OCI-LY7 (cell line): ENCODE measurements at regions not wholly inside any gene's neighbourhood (a gene's known extent, or its start where the extent isn't known, plus 50 kb on each side); places are given as distances from the start of the nearest gene placed in this dataset.
"Not testable (repeated sequence)": the region's sequence is repeated elsewhere in the genome, so short reads cannot be mapped to it uniquely, and the experiment has no call there.

Experiments used
- BruUV-seq: library from RNA; stranded (reverse); fragments of 400-500 nt; replicated peaks from 2 replicates; lab custom pipeline; 2021; lab: Mats Ljungman, UMichigan
- CTCF ChIA-PET: fragments of 300-600 bp; sonication (Branson Sonifier 250); formaldehyde crosslinking; loops from one replicate; lab custom pipeline; 2022; ENCODE audit warnings: antibody characterized with exemption; ENCODE audit not compliant: unreplicated experiment; lab: Charles Lee
- POLR2A ChIA-PET: fragments of 300-600 bp; sonication (Branson Sonifier 250); formaldehyde crosslinking; loops from one replicate; lab custom pipeline; 2022; ENCODE audit warnings: antibody characterized with exemption; lab: Charles Lee
- DNase-seq: peaks from one replicate; pipeline ENCODE4 v3.0.0-alpha.2; 2015; ENCODE audit warnings: low spot score
- H2AFZ ChIP-seq: fragments of 200-600 bp; sonication (generic), shearing (Covaris generic); 2 replicates; pipeline ENCODE4 v1.6.1; 2014; ENCODE audit warnings: mild to moderate bottlenecking, antibody characterized with exemption, low read length, moderate library complexity
- H3K27ac ChIP-seq: fragments of 200-600 bp; sonication (generic); 2 replicates; pipeline ENCODE4 v1.5.1; 2014; ENCODE audit warnings: mixed run types, low read depth, mild to moderate bottlenecking, moderate library complexity, low read length, inconsistent platforms; ENCODE audit not compliant: poor library complexity, severe bottlenecking
- H3K36me3 ChIP-seq: fragments of 200-600 bp; sonication (generic); 2 replicates; pipeline ENCODE4 v1.6.1; 2014; ENCODE audit warnings: mild to moderate bottlenecking, antibody characterized with exemption, low read length, moderate library complexity, mixed read lengths; ENCODE audit not compliant: insufficient read depth
- H3K4me1 ChIP-seq: fragments of 200-600 bp; sonication (generic); 2 replicates; pipeline ENCODE4 v1.5.1; 2014; ENCODE audit warnings: mild to moderate bottlenecking, low read length; ENCODE audit not compliant: insufficient read depth, poor library complexity, severe bottlenecking
- H3K4me2 ChIP-seq: fragments of 200-600 bp; sonication (generic); 2 replicates; pipeline ENCODE4 v1.6.1; 2014; ENCODE audit warnings: mild to moderate bottlenecking, low read length
- H3K4me3 ChIP-seq: fragments of 200-600 bp; sonication (generic); 2 replicates; pipeline ENCODE4 v1.5.1; 2014; ENCODE audit warnings: mild to moderate bottlenecking, low read depth, low read length; ENCODE audit not compliant: poor library complexity, severe bottlenecking
- H3K79me2 ChIP-seq: fragments of 200-600 bp; sonication (generic); 2 replicates; pipeline ENCODE4 v1.6.1; 2016; ENCODE audit warnings: low read depth, mild to moderate bottlenecking, low read length, moderate library complexity, mixed read lengths; ENCODE audit not compliant: insufficient read depth
- H3K9me2 ChIP-seq: fragments of 200-600 bp; sonication (generic); 2 replicates; pipeline ENCODE4 v1.6.1; 2016; ENCODE audit warnings: mild to moderate bottlenecking, low read length, mixed read lengths; ENCODE audit not compliant: insufficient read depth
- H3K9me3 ChIP-seq: fragments of 200-600 bp; sonication (generic); 2 replicates; pipeline ENCODE4 v1.6.1; 2014; ENCODE audit warnings: mild to moderate bottlenecking, mixed run types, low read length, mixed read lengths
- H4K20me1 ChIP-seq: fragments of 200-600 bp; sonication (generic); 2 replicates; pipeline ENCODE4 v1.6.1; 2014; ENCODE audit warnings: mild to moderate bottlenecking, antibody characterized with exemption, low read length, moderate library complexity, mixed read lengths; ENCODE audit not compliant: insufficient read depth
- CTCF ChIP-seq: fragments of 200-600 bp; sonication (generic); conservative IDR thresholded peaks from 2 replicates; pipeline ENCODE4 v1.5.1; 2014; ENCODE audit warnings: mild to moderate bottlenecking, antibody characterized with exemption, low read length, moderate library complexity, mixed read lengths
- EZH2phosphoT487 ChIP-seq: fragments of 200-600 bp; sonication (generic); IDR thresholded peaks from 2 replicates; pipeline ENCODE4 v1.6.1; 2018; ENCODE audit warnings: low read depth, borderline replicate concordance, mild to moderate bottlenecking, mixed run types, antibody characterized with exemption, low read length, moderate library complexity, mixed read lengths
- intact Hi-C: fragments of 100-400 bp; cut with micrococcal nuclease; formaldehyde crosslinking; loops from one replicate; pipeline ENCODE4 v1.10.0; 2022; ENCODE audit not compliant: unreplicated experiment

- TF ChIP-seq CTCF (no peak), EZH2phosphoT487 (no peak)
- no peak for DNase-seq
- BruUV-seq = no TSS peak
- no peaks in the 10 kb centered on the region for H3K9me2 ChIP-seq
- intact Hi-C loops = no loop called here
- no peak overlapping the region for H3K4me3 ChIP-seq
- ChIA-PET POLR2A (interaction anchor here (0.8 kb wide), 1 partner anchor 15 kb away, joined by 3 read pairs; no protein-coding TSS in a partner anchor), CTCF (no interaction called here)
- no peaks in the 10 kb centered on the region for H3K9me3 ChIP-seq
- no peak overlapping the region for H3K27ac ChIP-seq
- no peak overlapping the region for H2AFZ ChIP-seq
- H4K20me1 ChIP-seq = no peaks in the 10 kb centered on the region
- H3K4me1 ChIP-seq = no peaks in the 10 kb centered on the region
- H3K79me2 ChIP-seq = no peaks in the 10 kb centered on the region
- H3K36me3 ChIP-seq = no peaks in the 10 kb centered on the region
- H3K4me2 ChIP-seq = no peak overlapping the region
Measured at GRCh38 chr10:8173866-8174243, 119.4 kb downstream of the GATA3 start.

GRCh38 chr10:8174762-8175161 is 120.3 kb downstream of the GATA3 start:
- no peaks in the 10 kb centered on the region for H4K20me1 ChIP-seq
- H3K4me2 ChIP-seq = no peak overlapping the region
- no peaks in the 10 kb centered on the region for H3K79me2 ChIP-seq
- no peaks in the 10 kb centered on the region for H3K36me3 ChIP-seq
- ChIA-PET POLR2A (interaction anchor here (0.8 kb wide), 1 partner anchor 16 kb away, joined by 3 read pairs; no protein-coding TSS in a partner anchor), CTCF (no interaction called here)
- H3K4me3 ChIP-seq = no peak overlapping the region
- H3K4me1 ChIP-seq = no peaks in the 10 kb centered on the region
- TF ChIP-seq CTCF = no peak
- no peak for TF ChIP-seq EZH2phosphoT487
- no peak for DNase-seq
- no peaks in the 10 kb centered on the region for H3K9me2 ChIP-seq
- no peak overlapping the region for H2AFZ ChIP-seq
- H3K9me3 ChIP-seq = no peaks in the 10 kb centered on the region
- no peak overlapping the region for H3K27ac ChIP-seq
- intact Hi-C loops = no loop called here
- BruUV-seq = no TSS peak

- H3K4me2 ChIP-seq, DNase-seq, H4K20me1 ChIP-seq, H3K27ac ChIP-seq, H3K79me2 ChIP-seq, H3K4me3 ChIP-seq, BruUV-seq, H3K4me1 ChIP-seq, H3K9me2 ChIP-seq, H2AFZ ChIP-seq, H3K9me3 ChIP-seq, CTCF ChIA-PET, H3K36me3 ChIP-seq, intact Hi-C loops: not testable (repeated sequence)
- POLR2A ChIA-PET = interaction anchor here (1.0 kb wide), 1 partner anchor 28 kb away, joined by 4 read pairs; no protein-coding TSS in a partner anchor
Measured at GRCh38 chr10:8177526-8177925, 123.0 kb downstream of the GATA3 start.

GRCh38 chr10:8179773-8180172 is 125.3 kb downstream of the GATA3 start:
- H4K20me1 ChIP-seq, H3K4me2 ChIP-seq, H3K36me3 ChIP-seq, BruUV-seq, H3K4me3 ChIP-seq, H3K4me1 ChIP-seq, H2AFZ ChIP-seq, H3K27ac ChIP-seq, H3K9me2 ChIP-seq, H3K79me2 ChIP-seq, DNase-seq, H3K9me3 ChIP-seq, CTCF ChIA-PET, intact Hi-C loops, POLR2A ChIA-PET: not testable (repeated sequence)
